Psoas muscle (tissue), 7 donors: ENCODE measurements at regions not wholly inside any gene's neighbourhood (a gene's known extent, or its start where the extent isn't known, plus 50 kb on each side); places are given as distances from the start of the nearest gene placed in this dataset.

ENCODE experiments used
- ATAC-seq, 4 donors: fragments of 200-7000 bp; cut with Tn5 transposase; one replicate each; pipeline ENCODE4 v1.9.1; 2020; ENCODE audit warnings: moderate library complexity in 3 of 4, mild to moderate bottlenecking in 2 of 4
- DNase-seq, 2 donors: peaks; one replicate each; pipeline ENCODE4 v3.0.0-alpha.2; 2020
- H3K27ac ChIP-seq: fragments of 200-600 bp; one replicate; pipeline ENCODE4 v1.8.0; 2022
- H3K27me3 ChIP-seq, 3 donors: fragments of 200-600 bp in 1 of 3; one replicate each; pipeline versions ENCODE4 v1.6.1 to v1.8.0; 2013 to 2022; ENCODE audit warnings: low read length in 2 of 3, mild to moderate bottlenecking in 2 of 3, moderate library complexity in 1 of 3; ENCODE audit not compliant: insufficient read depth in 3 of 3
- H3K36me3 ChIP-seq, 2 donors: fragments of 200-600 bp in 1 of 2; one replicate each; pipeline versions ENCODE4 v1.6.1 to v1.8.0; 2013 to 2022; ENCODE audit warnings: low read depth in 1 of 2, mild to moderate bottlenecking in 1 of 2, moderate library complexity in 1 of 2; ENCODE audit not compliant: insufficient read depth in 1 of 2
- H3K4me1 ChIP-seq: fragments of 200-600 bp; one replicate; pipeline ENCODE4 v1.8.0; 2022
- H3K4me3 ChIP-seq: fragments of 200-600 bp; one replicate; pipeline ENCODE4 v1.8.0; 2022; ENCODE audit warnings: mild to moderate bottlenecking
- H3K9me3 ChIP-seq: fragments of 200-600 bp; one replicate; pipeline ENCODE4 v1.8.0; 2022
- CTCF ChIP-seq: fragments of 200-600 bp; IDR thresholded peaks from one replicate; pipeline ENCODE4 v1.8.0; 2022; ENCODE audit warnings: antibody characterized with exemption
- WGBS, 3 donors: extraction: QIAGEN DNeasy Blood & Tissue Kit; methylation state at CpG; one replicate each; pipeline versions ENCODE4 v1.1.6 to v1.1.7; 2013; 5-methylcytosine and 5-hydroxymethylcytosine counted together
- intact Hi-C, 2 donors: fragments of 100-400 bp; cut with DNase I; formaldehyde crosslinking; loops; one replicate each; pipeline versions ENCODE4 v1.11.0 to v1.14.2; 2022
- donor health status: healthy with polysubstance abuse.
- donor health status: DM: no; HTN: no; CAD: no; lungs with moderate emphysema.
- donor health status: Bipolar disorder and iron deficiency.
- donor health status: healthy.
- donor health status: DM: yes; HTN: yes; CAD: no.
- donor health status: DM: no; HTN: no; CAD: no.
- donor health status: DM: yes; HTN: yes; CAD: no.

GRCh38 chr1:55578646-55579045 lies 363.5 kb upstream of the USP24 start:
- TF ChIP-seq CTCF: no peak
- no peak for ATAC-seq
- no peaks in the 10 kb centered on the region for H3K27me3 ChIP-seq
- DNase-seq: no peak
- no peak overlapping the region for H3K4me3 ChIP-seq
- H3K36me3 ChIP-seq: no peaks in the 10 kb centered on the region
- H3K4me1 ChIP-seq: no peaks in the 10 kb centered on the region
- 73 to 90% (median 85%) methylated on average over 1 of the region's 1 CpG for WGBS, 3 donors
- no peaks in the 10 kb centered on the region for H3K9me3 ChIP-seq
- intact Hi-C loops: no loop called here
- no peak overlapping the region for H3K27ac ChIP-seq

GRCh38 chr1:55575571-55576279 lies 360.6 kb upstream of the USP24 start:
- Histone ChIP-seq H3K4me3 (no peak overlapping the region), H3K4me1 (no peaks in the 10 kb centered on the region), H3K27ac (no peak overlapping the region), H3K27me3 (no peaks in the 10 kb centered on the region), H3K9me3 (no peaks in the 10 kb centered on the region), H3K36me3 (no peaks in the 10 kb centered on the region)
- DNase-seq: peak in 1 of 2 donors; percentile 54
- ATAC-seq: no peak
- intact Hi-C loops: no loop called here
- TF ChIP-seq CTCF: no peak
- 60 to 75% (median 64%) methylated on average over 4 of the region's 4 CpGs for WGBS, 3 donors

DNA sequence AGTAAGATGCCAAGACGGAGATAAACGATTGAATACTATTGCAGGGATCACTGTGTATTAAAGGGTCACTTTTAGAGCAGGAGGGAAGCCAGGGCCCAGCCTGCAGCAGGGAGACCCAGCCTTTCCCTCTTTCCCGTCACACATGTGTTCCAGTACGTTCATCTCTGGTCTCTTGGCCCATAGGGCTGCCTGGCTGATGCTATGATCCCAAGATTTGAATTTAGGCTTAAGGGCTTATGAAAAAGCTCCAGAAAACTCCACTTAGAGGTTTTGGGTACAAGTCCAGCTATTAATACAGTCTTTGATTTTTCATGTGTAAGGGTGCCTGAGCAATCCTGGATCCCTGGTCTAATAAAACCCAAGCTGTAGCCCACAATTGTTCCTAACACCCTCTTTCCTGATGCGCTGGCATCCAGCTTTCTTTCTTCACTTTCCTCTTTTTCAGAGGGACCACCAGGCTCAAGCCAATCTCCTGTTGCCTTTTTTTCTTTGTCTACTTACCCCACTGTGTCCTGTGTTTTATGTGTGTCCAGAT lies 359.6 kb upstream of the USP24 start:
- intact Hi-C loops: no loop called here
- Histone ChIP-seq H3K9me3 (no peaks in the 10 kb centered on the region), H3K4me3 (no peak overlapping the region), H3K27ac (no peak overlapping the region), H3K27me3 (no peaks in the 10 kb centered on the region), H3K4me1 (no peaks in the 10 kb centered on the region), H3K36me3 (no peaks in the 10 kb centered on the region)
- ATAC-seq (no peak), DNase-seq (no peak)
- 85 to 88% (median 87%) methylated on average over 5 of the region's 5 CpGs for WGBS, 3 donors
- TF ChIP-seq CTCF: no peak

DNA sequence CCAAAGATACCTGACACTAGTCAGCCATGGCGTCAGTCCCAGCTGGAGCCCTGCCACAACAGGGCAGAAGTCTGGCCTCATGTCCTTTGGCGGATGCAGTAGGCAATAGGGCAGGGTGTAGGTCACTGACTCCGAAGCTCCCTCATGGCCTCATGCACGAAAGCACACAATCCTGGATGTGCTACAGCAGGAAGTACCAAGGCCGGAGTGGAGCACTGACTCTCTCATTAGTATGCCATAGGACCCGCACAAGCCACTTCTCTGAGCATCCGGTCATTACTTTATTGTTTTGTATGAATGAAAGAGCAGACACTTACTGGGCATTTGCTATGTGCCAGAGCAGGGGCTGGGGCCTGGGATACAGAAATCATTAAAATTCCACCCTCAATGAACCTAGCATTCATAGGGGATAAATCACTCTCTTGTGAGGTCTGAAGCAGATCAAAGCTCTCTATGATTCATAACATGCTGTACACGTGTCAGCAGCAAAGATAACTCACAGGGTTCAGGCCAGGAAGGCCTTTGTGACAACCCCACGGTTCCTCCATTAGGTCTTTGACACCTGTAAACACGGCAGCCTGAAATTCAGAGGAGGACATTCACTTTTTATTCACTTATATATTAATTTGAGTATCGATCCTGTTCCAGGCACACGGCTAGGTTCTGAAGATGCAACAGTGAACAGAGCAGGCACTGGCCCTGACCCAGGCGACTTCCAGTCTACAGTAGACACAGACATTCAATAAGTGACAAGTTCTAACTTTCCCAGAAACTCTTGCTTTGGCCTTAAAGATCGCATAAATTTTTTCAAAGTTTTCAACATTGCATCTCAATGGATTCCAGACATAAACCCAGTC lies 357.9 kb upstream of the USP24 start:
- Histone ChIP-seq H3K36me3 (no peaks in the 10 kb centered on the region), H3K9me3 (no peaks in the 10 kb centered on the region), H3K27me3 (no peaks in the 10 kb centered on the region), H3K27ac (no peak overlapping the region), H3K4me1 (no peaks in the 10 kb centered on the region), H3K4me3 (no peak overlapping the region)
- WGBS, 3 donors: 64 to 74% (median 71%) methylated on average over 14 of the region's 14 CpGs
- DNase-seq: peak; percentile 40 to 84
- ATAC-seq: peak; percentile 87 to 98 (median 95)
- TF ChIP-seq CTCF: no peak
- intact Hi-C loops: no loop called here
